ENCODE measurements at regions not wholly inside any gene's neighbourhood (a gene's known extent, or its start where the extent isn't known, plus 50 kb on each side); places are given as distances from the start of the nearest gene placed in this dataset.
"Not testable (repeated sequence)": the region's sequence is repeated elsewhere in the genome, so short reads cannot be mapped to it uniquely, and the experiment has no call there.

- H3K27me3 Mint-ChIP-seq, result no peaks in the 10 kb centered on the region
Observed at GRCh38 chr4:12375805-12376204, 947.1 kb upstream of the HS3ST1 start.

GRCh38 chr4:12365869-12366268, 937.2 kb upstream of the HS3ST1 start:
- H3K36me3 ChIP-seq (ENCODE audit: insufficient read depth, low read length); H3K27me3 Mint-ChIP-seq; H3K36me3 Mint-ChIP-seq; H3K4me3 ChIP-seq (ENCODE audit: low read length); H3K4me1 ChIP-seq (ENCODE audit: insufficient read depth, low read length); DNase-seq; H3K4me3 Mint-ChIP-seq; H3K27ac Mint-ChIP-seq; H3K27ac ChIP-seq (ENCODE audit: low read depth, low read length); H3K4me1 Mint-ChIP-seq; POLR2A ChIA-PET; H3K9me3 ChIP-seq (ENCODE audit: low read length); H3K27me3 ChIP-seq (ENCODE audit: insufficient read depth, low read length, poor library complexity, severe bottlenecking); CTCF ChIA-PET: not testable (repeated sequence)
- peaks cover 2 to 25% (median 12%) of the 10 kb centered on the region in 5 donors for H3K9me3 Mint-ChIP-seq

More at GRCh38 chr4:12375805-12376204, 947.1 kb upstream of the HS3ST1 start:
- H3K36me3 Mint-ChIP-seq, result no peaks in the 10 kb centered on the region
- Histone ChIP-seq H3K27ac (ENCODE audit: low read depth, low read length) (no peak overlapping the region), H3K27me3 (ENCODE audit: insufficient read depth, low read length, poor library complexity, severe bottlenecking) (no peaks in the 10 kb centered on the region), H3K4me1 (ENCODE audit: insufficient read depth, low read length) (no peaks in the 10 kb centered on the region), H3K9me3 (ENCODE audit: low read length) (no peaks in the 10 kb centered on the region), H3K36me3 (ENCODE audit: insufficient read depth, low read length) (no peaks in the 10 kb centered on the region), H3K4me3 (ENCODE audit: low read length) (no peak overlapping the region)
- H3K4me1 Mint-ChIP-seq, result no peaks in the 10 kb centered on the region
- ChIA-PET CTCF (no interaction called here), POLR2A (no interaction called here)
- no peak overlapping the region for H3K27ac Mint-ChIP-seq
- peaks cover 4 to 23% (median 7%) of the 10 kb centered on the region in 5 donors for H3K9me3 Mint-ChIP-seq
- no peak overlapping the region for H3K4me3 Mint-ChIP-seq
- DNase-seq, result no peak

GRCh38 chr4:12360391-12360790, 931.7 kb upstream of the HS3ST1 start:
- H3K27me3 ChIP-seq (ENCODE audit: insufficient read depth, low read length, poor library complexity, severe bottlenecking), result no peaks in the 10 kb centered on the region
- H3K27ac Mint-ChIP-seq, result no peak overlapping the region
- no peaks in the 10 kb centered on the region for H3K9me3 ChIP-seq (ENCODE audit: low read length)
- H3K36me3 Mint-ChIP-seq, result no peaks in the 10 kb centered on the region
- no peak overlapping the region for H3K4me3 Mint-ChIP-seq
- DNase-seq, result no peak
- no peaks in the 10 kb centered on the region for H3K36me3 ChIP-seq (ENCODE audit: insufficient read depth, low read length)
- H3K4me1 ChIP-seq (ENCODE audit: insufficient read depth, low read length), result no peaks in the 10 kb centered on the region
- no peak overlapping the region for H3K4me3 ChIP-seq (ENCODE audit: low read length)
- no peaks in the 10 kb centered on the region for H3K27me3 Mint-ChIP-seq
- no peak overlapping the region for H3K27ac ChIP-seq (ENCODE audit: low read depth, low read length)
- ChIA-PET CTCF (no interaction called here), POLR2A (no interaction called here)
- H3K4me1 Mint-ChIP-seq, result no peaks in the 10 kb centered on the region
- H3K9me3 Mint-ChIP-seq, result peaks cover 7 to 30% (median 9%) of the 10 kb centered on the region in 5 donors

GRCh38 chr4:12359420-12359819, 930.7 kb upstream of the HS3ST1 start:
- Histone ChIP-seq H3K9me3 (ENCODE audit: low read length) (no peaks in the 10 kb centered on the region), H3K4me1 (ENCODE audit: insufficient read depth, low read length) (no peaks in the 10 kb centered on the region), H3K27me3 (ENCODE audit: insufficient read depth, low read length, poor library complexity, severe bottlenecking) (no peaks in the 10 kb centered on the region), H3K4me3 (ENCODE audit: low read length) (no peak overlapping the region), H3K27ac (ENCODE audit: low read depth, low read length) (no peak overlapping the region), H3K36me3 (ENCODE audit: insufficient read depth, low read length) (no peaks in the 10 kb centered on the region)
- ChIA-PET CTCF (no interaction called here), POLR2A (no interaction called here)
- Mint-ChIP-seq H3K4me1 (no peaks in the 10 kb centered on the region), H3K27me3 (no peaks in the 10 kb centered on the region), H3K36me3 (no peaks in the 10 kb centered on the region), H3K27ac (no peak overlapping the region), H3K9me3 (peaks cover 2 to 23% (median 7%) of the 10 kb centered on the region in 5 donors), H3K4me3 (no peak overlapping the region)
- DNase-seq, result no peak

- CTCF ChIA-PET; H3K4me1 Mint-ChIP-seq; H3K36me3 ChIP-seq (ENCODE audit: insufficient read depth, low read length); POLR2A ChIA-PET; H3K27ac ChIP-seq (ENCODE audit: low read depth, low read length); H3K4me1 ChIP-seq (ENCODE audit: insufficient read depth, low read length); H3K4me3 ChIP-seq (ENCODE audit: low read length); H3K27ac Mint-ChIP-seq; H3K4me3 Mint-ChIP-seq; H3K27me3 Mint-ChIP-seq; H3K36me3 Mint-ChIP-seq; H3K27me3 ChIP-seq (ENCODE audit: insufficient read depth, low read length, poor library complexity, severe bottlenecking); H3K9me3 ChIP-seq (ENCODE audit: low read length); DNase-seq: not testable (repeated sequence)
- peaks cover 7 to 29% (median 11%) of the 10 kb centered on the region in 5 donors for H3K9me3 Mint-ChIP-seq
Observed at GRCh38 chr4:12333083-12333482, 904.4 kb upstream of the HS3ST1 start.

- H3K4me3 ChIP-seq (ENCODE audit: low read length), result no peak overlapping the region
- H3K9me3 ChIP-seq (ENCODE audit: low read length), result no peaks in the 10 kb centered on the region
- Mint-ChIP-seq H3K9me3 (peaks cover 0 to 31% (median 2%) of the 10 kb centered on the region in 5 donors), H3K36me3 (no peaks in the 10 kb centered on the region), H3K27me3 (no peaks in the 10 kb centered on the region), H3K4me1 (no peaks in the 10 kb centered on the region), H3K4me3 (no peak overlapping the region), H3K27ac (no peak overlapping the region)
- H3K36me3 ChIP-seq (ENCODE audit: insufficient read depth, low read length), result no peaks in the 10 kb centered on the region
- ChIA-PET POLR2A (no interaction called here), CTCF (no interaction called here)
- no peaks in the 10 kb centered on the region for H3K4me1 ChIP-seq (ENCODE audit: insufficient read depth, low read length)
- H3K27me3 ChIP-seq (ENCODE audit: insufficient read depth, low read length, poor library complexity, severe bottlenecking), result no peaks in the 10 kb centered on the region
- no peak overlapping the region for H3K27ac ChIP-seq (ENCODE audit: low read depth, low read length)
- DNase-seq, result no peak
Observed at GRCh38 chr4:12324965-12325364, 896.3 kb upstream of the HS3ST1 start.

GRCh38 chr4:12319765-12320164, 891.1 kb upstream of the HS3ST1 start:
- Histone ChIP-seq H3K4me3 (ENCODE audit: low read length) (no peak overlapping the region), H3K27me3 (ENCODE audit: insufficient read depth, low read length, poor library complexity, severe bottlenecking) (no peaks in the 10 kb centered on the region), H3K27ac (ENCODE audit: low read depth, low read length) (no peak overlapping the region), H3K9me3 (ENCODE audit: low read length) (no peaks in the 10 kb centered on the region), H3K36me3 (ENCODE audit: insufficient read depth, low read length) (no peaks in the 10 kb centered on the region), H3K4me1 (ENCODE audit: insufficient read depth, low read length) (no peaks in the 10 kb centered on the region)
- H3K27me3 Mint-ChIP-seq, result no peaks in the 10 kb centered on the region
- POLR2A ChIA-PET, result no interaction called here
- no peaks in the 10 kb centered on the region for H3K4me1 Mint-ChIP-seq
- CTCF ChIA-PET, result no interaction called here
- no peaks in the 10 kb centered on the region for H3K36me3 Mint-ChIP-seq
- DNase-seq, result no peak
- H3K27ac Mint-ChIP-seq, result no peak overlapping the region
- H3K9me3 Mint-ChIP-seq, result peaks cover 0 to 44% (median 5%) of the 10 kb centered on the region in 5 donors
- no peak overlapping the region for H3K4me3 Mint-ChIP-seq

- Histone ChIP-seq H3K9me3 (ENCODE audit: low read length) (no peaks in the 10 kb centered on the region), H3K4me3 (ENCODE audit: low read length) (no peak overlapping the region), H3K27me3 (ENCODE audit: insufficient read depth, low read length, poor library complexity, severe bottlenecking) (no peaks in the 10 kb centered on the region), H3K4me1 (ENCODE audit: insufficient read depth, low read length) (no peaks in the 10 kb centered on the region), H3K27ac (ENCODE audit: low read depth, low read length) (no peak overlapping the region), H3K36me3 (ENCODE audit: insufficient read depth, low read length) (no peaks in the 10 kb centered on the region)
- Mint-ChIP-seq H3K9me3 (peaks cover 5 to 20% (median 8%) of the 10 kb centered on the region in 5 donors), H3K27ac (no peak overlapping the region), H3K4me3 (no peak overlapping the region), H3K36me3 (no peaks in the 10 kb centered on the region), H3K4me1 (no peaks in the 10 kb centered on the region), H3K27me3 (no peaks in the 10 kb centered on the region)
- POLR2A ChIA-PET, result no interaction called here
- DNase-seq, result no peak
- CTCF ChIA-PET, result no interaction called here
Observed at GRCh38 chr4:12304905-12305304, 876.2 kb upstream of the HS3ST1 start.

- CTCF ChIA-PET, result no interaction called here
- DNase-seq, result no peak
- H3K4me3 ChIP-seq (ENCODE audit: low read length), result no peak overlapping the region
- POLR2A ChIA-PET, result no interaction called here
- no peaks in the 10 kb centered on the region for H3K27me3 ChIP-seq (ENCODE audit: insufficient read depth, low read length, poor library complexity, severe bottlenecking)
- no peak overlapping the region for H3K27ac ChIP-seq (ENCODE audit: low read depth, low read length)
- Mint-ChIP-seq H3K27ac (no peak overlapping the region), H3K4me3 (no peak overlapping the region), H3K36me3 (no peaks in the 10 kb centered on the region), H3K4me1 (no peaks in the 10 kb centered on the region), H3K9me3 (peaks cover 5 to 16% (median 12%) of the 10 kb centered on the region in 5 donors), H3K27me3 (no peaks in the 10 kb centered on the region)
- no peaks in the 10 kb centered on the region for H3K4me1 ChIP-seq (ENCODE audit: insufficient read depth, low read length)
- no peaks in the 10 kb centered on the region for H3K36me3 ChIP-seq (ENCODE audit: insufficient read depth, low read length)
- no peaks in the 10 kb centered on the region for H3K9me3 ChIP-seq (ENCODE audit: low read length)
Observed at GRCh38 chr4:12296366-12296765, 867.7 kb upstream of the HS3ST1 start.
